Mammary epithelial cell (primary cell): ENCODE measurements at regions not wholly inside any gene's neighbourhood (a gene's known extent, or its start where the extent isn't known, plus 50 kb on each side); places are given as distances from the start of the nearest gene placed in this dataset.

Source experiments
- EZH2 ChIP-seq: IDR thresholded peaks from 2 replicates; pipeline ENCODE4 v1.6.1; 2012; ENCODE audit warnings: low read length, inconsistent platforms, borderline replicate concordance
- TF ChIP-seq, protein P1 (sequence below), 2 donors: IDR thresholded peaks in 1 of 2; conservative IDR thresholded peaks in 1 of 2; 2 replicates each; pipeline ENCODE4 v1.5.1; 2011 to 2012; ENCODE audit warnings: inconsistent platforms in 2 of 2, low read length in 2 of 2, mild to moderate bottlenecking in 2 of 2, control low read depth in 1 of 2, low read depth in 1 of 2; ENCODE audit not compliant: insufficient read depth in 1 of 2; ENCODE audit errors: extremely low read depth in 1 of 2

GRCh38 chr14:87097015-87097414, 896.0 kb downstream of the GALC start:
- TF ChIP-seq, protein P1, sequence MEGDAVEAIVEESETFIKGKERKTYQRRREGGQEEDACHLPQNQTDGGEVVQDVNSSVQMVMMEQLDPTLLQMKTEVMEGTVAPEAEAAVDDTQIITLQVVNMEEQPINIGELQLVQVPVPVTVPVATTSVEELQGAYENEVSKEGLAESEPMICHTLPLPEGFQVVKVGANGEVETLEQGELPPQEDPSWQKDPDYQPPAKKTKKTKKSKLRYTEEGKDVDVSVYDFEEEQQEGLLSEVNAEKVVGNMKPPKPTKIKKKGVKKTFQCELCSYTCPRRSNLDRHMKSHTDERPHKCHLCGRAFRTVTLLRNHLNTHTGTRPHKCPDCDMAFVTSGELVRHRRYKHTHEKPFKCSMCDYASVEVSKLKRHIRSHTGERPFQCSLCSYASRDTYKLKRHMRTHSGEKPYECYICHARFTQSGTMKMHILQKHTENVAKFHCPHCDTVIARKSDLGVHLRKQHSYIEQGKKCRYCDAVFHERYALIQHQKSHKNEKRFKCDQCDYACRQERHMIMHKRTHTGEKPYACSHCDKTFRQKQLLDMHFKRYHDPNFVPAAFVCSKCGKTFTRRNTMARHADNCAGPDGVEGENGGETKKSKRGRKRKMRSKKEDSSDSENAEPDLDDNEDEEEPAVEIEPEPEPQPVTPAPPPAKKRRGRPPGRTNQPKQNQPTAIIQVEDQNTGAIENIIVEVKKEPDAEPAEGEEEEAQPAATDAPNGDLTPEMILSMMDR (conservative IDR thresholded peaks at IDR 0.05 in 1 of 2, IDR thresholded peaks at IDR 0.05 in 1 of 2; ENCODE audit: extremely low read depth in 1 of 2, insufficient read depth in 1 of 2, low read depth in 1 of 2, low read length in 2 of 2) = no peak
- no peak for TF ChIP-seq EZH2
